ENCODE measurements at regions not wholly inside any gene's neighbourhood (a gene's known extent, or its start where the extent isn't known, plus 50 kb on each side); places are given as distances from the start of the nearest gene placed in this dataset.
A peak's percentile ranks its signal among the peaks of the same experiment; 100 is the strongest.

- no peak for DNase-seq (ENCODE audit: low spot score)
Observed at GRCh38 chr4:81881855-81882621, 410.3 kb upstream of the RASGEF1B start.

- DNase-seq (ENCODE audit: low spot score): no peak
Observed at GRCh38 chr4:81876106-81876505, 404.4 kb upstream of the RASGEF1B start.

DNA sequence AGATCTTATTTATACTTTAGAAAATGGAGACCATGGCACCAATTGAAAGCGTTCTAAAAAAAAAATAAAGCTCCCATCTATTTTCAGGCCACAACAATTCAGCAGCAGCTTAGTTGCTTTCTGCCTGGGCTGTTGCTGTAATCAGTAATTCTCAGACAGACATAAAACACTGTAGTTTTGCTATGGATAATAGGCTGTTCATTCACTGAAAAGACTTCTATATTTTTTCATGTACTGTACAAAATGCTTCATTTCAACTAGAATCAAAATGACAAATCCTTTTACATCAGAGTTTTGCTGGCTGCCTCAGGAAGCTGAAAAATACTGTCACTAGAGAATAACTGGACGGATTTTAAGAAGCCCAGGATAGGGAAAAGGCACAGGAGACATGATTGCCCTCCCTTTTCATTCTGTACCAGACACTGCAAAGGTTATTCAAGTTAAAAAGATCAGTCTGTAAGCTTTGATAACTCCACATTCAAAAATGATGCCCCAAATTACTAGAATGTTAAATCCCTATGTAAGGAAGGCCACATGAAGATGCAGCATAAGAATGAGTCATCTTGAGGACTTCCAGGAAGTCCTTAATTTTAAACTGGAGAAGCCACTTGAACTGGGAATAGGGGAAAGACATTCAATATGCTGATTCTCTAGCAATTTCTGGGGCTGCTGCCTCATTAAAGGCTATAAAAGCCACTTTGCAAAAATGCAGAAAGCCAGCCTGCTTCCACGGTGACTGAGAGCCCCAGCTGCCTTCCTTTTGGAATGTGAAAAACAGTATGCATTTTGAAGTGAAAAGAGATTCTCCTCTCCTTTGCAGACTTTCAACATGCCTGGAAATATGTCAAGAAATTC is 403.2 kb upstream of the RASGEF1B start:
- DNase-seq (ENCODE audit: low spot score): no peak

DNA sequence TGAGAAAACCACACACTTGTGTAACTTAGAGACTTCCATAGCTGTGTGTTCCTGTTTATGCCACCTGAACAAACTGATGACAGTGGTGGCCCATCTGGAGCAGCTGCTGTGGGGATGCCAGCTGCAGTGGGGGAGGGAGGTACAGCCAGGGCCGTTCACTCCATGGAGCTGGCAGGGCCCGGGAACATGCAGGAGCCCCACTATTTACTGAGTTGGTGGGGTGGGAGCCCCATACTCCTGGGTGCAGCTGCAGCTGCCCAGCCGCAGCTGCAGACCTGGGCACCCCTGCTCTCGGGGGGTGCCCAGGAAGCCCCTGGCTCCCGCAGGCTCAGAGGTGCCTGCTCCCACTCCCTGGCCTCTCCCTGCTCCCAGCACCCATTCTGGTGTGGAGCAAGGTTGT is 398.6 kb upstream of the RASGEF1B start:
- DNase-seq (ENCODE audit: low spot score): no peak

- no peak for DNase-seq (ENCODE audit: low spot score)
Observed at GRCh38 chr4:81860111-81860510, 388.4 kb upstream of the RASGEF1B start.

GRCh38 chr4:81854406-81854805 is 382.7 kb upstream of the RASGEF1B start:
- no peak for DNase-seq (ENCODE audit: low spot score)

GRCh38 chr4:81852031-81852715 is 380.5 kb upstream of the RASGEF1B start:
- DNase-seq (ENCODE audit: low spot score): no peak

- no peak for DNase-seq (ENCODE audit: low spot score)
Observed at GRCh38 chr4:81850701-81851100, 379.0 kb upstream of the RASGEF1B start.

GRCh38 chr4:81845761-81846160 is 374.1 kb upstream of the RASGEF1B start:
- DNase-seq (ENCODE audit: low spot score): no peak

DNA sequence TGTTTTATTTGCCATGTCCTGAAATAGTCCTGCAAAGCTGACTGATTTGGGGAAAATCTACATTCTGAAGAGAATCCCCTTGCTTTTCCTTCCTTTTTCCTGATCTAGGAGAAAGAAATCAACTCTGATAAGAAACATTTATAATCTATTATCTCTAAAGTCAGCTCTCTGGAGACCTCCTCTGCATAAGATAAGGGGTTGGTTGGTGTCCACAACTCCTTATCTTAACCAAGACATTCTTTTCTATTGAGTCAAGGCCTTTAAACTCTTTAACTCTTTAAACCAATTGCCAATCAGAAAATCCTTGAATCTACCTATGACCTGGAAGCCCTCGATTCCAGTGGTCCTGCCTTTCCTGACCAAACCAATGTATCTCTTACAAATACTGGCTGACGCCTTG is 373.6 kb upstream of the RASGEF1B start:
- no peak for DNase-seq (ENCODE audit: low spot score)

GRCh38 chr4:81844717-81845116 is 373.0 kb upstream of the RASGEF1B start:
- DNase-seq (ENCODE audit: low spot score): peak; percentile 88

DNA sequence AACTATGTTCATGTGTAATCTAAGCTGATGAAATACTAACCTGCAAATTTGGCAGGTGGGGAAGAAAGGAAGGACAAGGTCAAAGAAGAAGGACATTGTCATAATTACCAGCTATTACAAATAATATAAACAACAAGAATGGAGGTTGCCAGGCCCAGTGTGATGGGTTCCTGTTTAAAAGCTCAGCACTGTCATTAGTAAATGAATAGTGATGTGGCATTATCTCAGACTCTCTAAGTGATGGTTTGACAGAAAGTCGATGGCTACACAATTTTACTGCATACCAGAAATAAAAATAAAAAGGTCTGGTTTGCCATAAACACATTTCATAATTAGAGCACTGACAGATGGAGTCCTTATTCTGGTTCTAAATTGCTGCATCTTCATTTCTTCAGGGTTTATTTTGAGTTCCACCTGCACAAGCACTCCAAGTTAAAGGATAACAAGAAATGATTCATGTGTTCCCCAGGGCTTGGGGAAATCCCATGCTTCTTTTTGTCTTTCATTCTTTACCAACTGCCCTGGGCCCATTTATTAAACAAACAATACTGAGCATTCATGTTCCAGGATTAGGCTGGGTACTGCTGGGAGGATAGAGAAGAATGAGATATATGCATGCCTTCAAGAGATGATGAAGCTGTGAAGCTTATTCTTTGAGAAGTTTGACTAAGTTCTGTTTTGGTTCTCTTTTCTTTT is 367.8 kb upstream of the RASGEF1B start:
- DNase-seq (ENCODE audit: low spot score): peak; percentile 4

GRCh38 chr4:81838586-81838985 is 366.9 kb upstream of the RASGEF1B start:
- DNase-seq (ENCODE audit: low spot score): no peak

DNA sequence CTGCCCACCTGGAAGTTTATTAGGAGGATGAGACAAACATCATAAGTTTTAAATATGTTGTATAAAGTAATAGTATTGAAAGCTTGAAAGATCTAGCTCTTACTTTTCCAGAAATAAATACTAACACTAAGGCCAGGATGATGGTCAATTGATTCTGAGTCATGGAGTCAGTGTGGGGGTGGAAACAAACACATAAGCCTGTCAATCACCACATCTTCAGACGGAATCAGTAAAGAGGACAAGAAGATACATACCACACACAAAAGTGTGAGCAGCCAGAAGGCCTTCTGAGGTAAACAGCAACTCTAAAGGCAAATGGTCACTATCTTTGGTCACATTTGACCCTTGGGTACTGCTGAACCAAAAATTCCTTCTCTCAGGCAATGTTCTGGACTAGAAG is 365.0 kb upstream of the RASGEF1B start:
- DNase-seq (ENCODE audit: low spot score): no peak

DNA sequence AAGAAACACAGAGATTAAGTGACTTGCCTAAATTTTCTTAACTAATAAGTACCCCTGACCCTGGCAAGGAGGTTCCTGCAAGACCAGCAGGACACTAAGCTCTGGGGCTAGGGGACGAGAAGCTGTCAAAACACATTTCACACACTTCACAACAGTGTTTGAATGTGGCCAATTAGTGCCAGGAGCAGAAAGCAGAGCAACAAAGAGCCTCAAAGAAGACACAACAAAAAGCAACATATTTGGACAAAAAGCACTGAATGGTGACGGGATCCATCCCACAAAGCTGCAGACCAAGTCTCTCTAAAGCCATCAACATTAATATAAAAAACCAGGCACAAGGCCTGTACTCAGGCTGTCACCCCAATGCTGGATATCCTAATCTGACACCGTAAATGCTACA is 361.9 kb upstream of the RASGEF1B start:
- DNase-seq (ENCODE audit: low spot score): no peak

GRCh38 chr4:81828991-81829390 is 357.3 kb upstream of the RASGEF1B start:
- no peak for DNase-seq (ENCODE audit: low spot score)

DNA sequence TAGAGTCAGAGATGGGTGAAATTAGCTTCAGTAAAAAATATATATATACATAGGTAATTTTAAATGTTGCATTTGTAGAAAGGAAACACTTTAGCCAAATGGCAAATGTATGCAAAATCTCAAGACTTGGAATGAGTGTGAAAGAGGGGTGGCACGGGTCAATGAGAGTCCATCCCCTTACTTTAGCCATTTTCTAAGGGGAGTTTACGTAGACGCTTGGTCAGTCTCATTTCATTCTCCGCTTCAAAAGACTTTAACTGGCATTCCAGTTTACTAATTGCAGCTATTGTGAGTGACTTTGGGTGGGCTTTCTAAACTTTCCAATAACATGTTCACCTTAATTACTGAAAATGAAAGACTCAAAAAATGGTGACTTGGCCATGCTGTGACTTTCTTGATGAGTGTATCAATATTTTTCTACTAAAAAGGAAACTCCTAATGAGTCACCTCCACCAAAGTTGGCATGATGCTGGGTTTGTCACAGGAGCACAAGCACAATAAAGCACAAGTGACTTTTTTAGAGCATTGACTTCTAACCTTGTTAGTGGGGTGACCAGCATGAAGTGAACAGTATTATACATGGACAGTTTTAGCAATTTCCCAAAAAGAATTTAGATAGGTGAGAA is 356.0 kb upstream of the RASGEF1B start:
- DNase-seq (ENCODE audit: low spot score): no peak

DNA sequence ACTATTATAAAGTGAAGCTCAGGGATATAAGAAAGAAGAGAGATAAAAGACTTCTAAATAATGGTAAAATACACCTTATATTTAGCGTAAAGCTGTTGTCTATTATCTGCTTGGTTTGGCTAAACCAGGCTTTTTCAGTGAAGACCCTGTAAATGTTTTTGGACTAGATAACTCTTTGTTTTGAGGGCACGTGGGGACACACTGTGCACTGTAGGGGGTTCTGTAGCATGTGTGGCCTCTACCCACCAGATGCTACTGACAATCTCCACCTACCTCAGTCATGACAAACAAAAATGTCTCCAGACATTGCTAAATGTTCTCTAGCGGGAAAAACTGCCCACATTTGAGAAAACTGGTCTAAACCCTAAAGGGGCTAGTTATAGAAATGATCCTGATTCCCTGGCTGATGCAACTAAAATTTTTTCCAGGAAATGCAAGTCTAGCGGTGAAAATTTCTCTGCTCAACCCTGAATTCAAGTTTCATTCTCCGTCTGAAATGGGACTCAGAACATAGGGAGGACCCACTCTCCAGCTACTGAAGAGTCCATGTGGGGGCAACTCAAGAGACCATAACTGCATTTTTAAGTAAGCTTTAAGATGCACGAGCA is 355.2 kb upstream of the RASGEF1B start:
- no peak for DNase-seq (ENCODE audit: low spot score)

DNA sequence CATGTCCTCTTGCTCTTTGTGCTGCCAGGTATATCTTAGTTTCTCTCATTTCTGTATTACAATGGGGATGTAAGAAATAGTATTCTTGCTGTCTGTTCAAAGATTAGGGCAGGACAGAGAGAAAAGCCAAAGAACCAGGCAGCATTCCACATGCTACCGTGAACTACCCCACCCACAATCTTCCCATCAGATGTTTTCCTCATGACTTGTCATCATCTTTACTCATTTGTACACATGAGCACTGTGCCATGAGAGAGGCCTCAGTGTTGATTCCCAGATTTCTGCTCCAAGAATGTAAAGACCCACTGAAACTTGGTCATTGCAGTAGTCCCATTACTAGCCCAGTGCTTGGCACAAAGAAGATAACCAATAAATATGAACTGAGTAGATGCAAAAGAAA is 354.6 kb upstream of the RASGEF1B start:
- no peak for DNase-seq (ENCODE audit: low spot score)

GRCh38 chr4:81818385-81818920 is 346.7 kb upstream of the RASGEF1B start:
- DNase-seq (ENCODE audit: low spot score): no peak
